ENCODE measurements at regions not wholly inside any gene's neighbourhood (a gene's known extent, or its start where the extent isn't known, plus 50 kb on each side); places are given as distances from the start of the nearest gene placed in this dataset.

- no peak for TF ChIP-seq CTCF (IDR thresholded peaks at IDR 0.05)
- TF ChIP-seq, protein P1, sequence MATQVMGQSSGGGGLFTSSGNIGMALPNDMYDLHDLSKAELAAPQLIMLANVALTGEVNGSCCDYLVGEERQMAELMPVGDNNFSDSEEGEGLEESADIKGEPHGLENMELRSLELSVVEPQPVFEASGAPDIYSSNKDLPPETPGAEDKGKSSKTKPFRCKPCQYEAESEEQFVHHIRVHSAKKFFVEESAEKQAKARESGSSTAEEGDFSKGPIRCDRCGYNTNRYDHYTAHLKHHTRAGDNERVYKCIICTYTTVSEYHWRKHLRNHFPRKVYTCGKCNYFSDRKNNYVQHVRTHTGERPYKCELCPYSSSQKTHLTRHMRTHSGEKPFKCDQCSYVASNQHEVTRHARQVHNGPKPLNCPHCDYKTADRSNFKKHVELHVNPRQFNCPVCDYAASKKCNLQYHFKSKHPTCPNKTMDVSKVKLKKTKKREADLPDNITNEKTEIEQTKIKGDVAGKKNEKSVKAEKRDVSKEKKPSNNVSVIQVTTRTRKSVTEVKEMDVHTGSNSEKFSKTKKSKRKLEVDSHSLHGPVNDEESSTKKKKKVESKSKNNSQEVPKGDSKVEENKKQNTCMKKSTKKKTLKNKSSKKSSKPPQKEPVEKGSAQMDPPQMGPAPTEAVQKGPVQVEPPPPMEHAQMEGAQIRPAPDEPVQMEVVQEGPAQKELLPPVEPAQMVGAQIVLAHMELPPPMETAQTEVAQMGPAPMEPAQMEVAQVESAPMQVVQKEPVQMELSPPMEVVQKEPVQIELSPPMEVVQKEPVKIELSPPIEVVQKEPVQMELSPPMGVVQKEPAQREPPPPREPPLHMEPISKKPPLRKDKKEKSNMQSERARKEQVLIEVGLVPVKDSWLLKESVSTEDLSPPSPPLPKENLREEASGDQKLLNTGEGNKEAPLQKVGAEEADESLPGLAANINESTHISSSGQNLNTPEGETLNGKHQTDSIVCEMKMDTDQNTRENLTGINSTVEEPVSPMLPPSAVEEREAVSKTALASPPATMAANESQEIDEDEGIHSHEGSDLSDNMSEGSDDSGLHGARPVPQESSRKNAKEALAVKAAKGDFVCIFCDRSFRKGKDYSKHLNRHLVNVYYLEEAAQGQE (IDR thresholded peaks at IDR 0.05; ENCODE audit: insufficient read depth in 1 of 2, low read depth in 2 of 2, low read length in 1 of 2), result no peak
- TF ChIP-seq POLR2AphosphoS5 (IDR thresholded peaks at IDR 0.05; ENCODE audit: low read depth, low read length), result no peak
- no peak for TF ChIP-seq SIN3A (IDR thresholded peaks at IDR 0.05; ENCODE audit: borderline replicate concordance, insufficient read depth, low read depth, low read length)
- TF ChIP-seq TCF7L2 (IDR thresholded peaks at IDR 0.05; ENCODE audit: low read depth, low read length), result no peak
These were observed 148.2 kb downstream of the SMIM20 start for GRCh38 chr4:26062215-26062614.

Measured in Panc1 (cell line).